HT-29 (cell line): ENCODE measurements at regions not wholly inside any gene's neighbourhood (a gene's known extent, or its start where the extent isn't known, plus 50 kb on each side); places are given as distances from the start of the nearest gene placed in this dataset.
A peak's percentile ranks its signal among the peaks of the same experiment; 100 is the strongest.
"Not testable (repeated sequence)": the region's sequence is repeated elsewhere in the genome, so short reads cannot be mapped to it uniquely, and the experiment has no call there.

Source experiments
- DNase-seq: peaks from one replicate; pipeline ENCODE4 v3.0.0-alpha.2; 2015; ENCODE audit warnings: low spot score

DNA sequence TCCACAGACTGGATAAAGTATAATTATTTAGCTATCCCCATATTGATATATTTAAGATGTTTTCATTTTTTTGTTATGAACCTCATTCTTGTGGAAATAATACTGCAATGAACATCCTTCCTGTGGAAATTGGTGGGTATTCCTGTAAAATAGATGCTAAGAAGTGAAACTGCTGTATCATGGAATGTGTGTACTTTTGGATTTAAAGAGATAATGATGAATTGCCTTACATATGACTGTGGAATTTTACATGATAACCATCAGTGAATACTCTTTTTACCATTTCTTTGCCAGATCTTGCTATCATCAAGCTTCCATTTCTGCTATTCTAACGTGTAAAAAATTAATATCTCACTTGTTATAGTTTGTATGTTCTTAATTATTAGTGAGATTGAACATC, 847.9 kb downstream of the EFNA5 start:
- DNase-seq, result no peak

DNA sequence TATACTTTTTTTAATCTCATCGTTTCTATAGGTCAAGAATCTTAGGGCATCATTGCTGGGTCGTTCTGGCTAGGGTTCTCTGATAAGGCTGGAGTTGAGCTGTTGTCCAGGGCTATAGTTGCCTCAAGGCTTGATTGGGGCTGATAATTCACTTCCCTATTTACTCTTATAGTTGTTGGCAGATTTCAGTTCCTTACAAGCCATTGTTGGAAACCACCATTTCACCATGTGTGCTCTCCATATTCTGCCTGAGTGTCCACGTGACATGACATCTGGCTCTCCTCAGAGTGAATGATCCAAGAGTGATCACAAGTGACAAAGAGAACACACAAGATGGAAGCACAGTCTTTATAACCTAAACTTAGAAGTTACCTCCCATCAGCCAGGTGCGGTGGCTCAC, 852.2 kb downstream of the EFNA5 start:
- no peak for DNase-seq

DNA sequence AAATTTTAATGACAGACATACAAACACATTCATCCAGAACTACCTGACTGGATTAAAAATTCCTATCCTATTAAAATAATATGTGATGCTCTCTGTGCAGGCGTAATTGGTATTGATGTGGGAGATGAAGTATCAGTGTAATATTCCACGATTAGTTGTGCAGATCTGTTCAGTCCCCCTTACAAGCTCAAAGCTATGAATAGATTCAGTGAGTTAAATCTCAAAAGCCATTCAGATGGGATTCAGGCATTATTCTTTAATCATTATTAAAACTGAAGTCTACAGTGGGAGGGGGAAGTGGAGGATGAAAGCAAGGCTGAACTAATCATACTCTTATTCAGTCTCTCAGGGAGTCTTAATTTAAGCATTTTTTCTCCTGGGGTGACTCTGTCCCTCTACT, 855.8 kb downstream of the EFNA5 start:
- DNase-seq, result no peak

DNA sequence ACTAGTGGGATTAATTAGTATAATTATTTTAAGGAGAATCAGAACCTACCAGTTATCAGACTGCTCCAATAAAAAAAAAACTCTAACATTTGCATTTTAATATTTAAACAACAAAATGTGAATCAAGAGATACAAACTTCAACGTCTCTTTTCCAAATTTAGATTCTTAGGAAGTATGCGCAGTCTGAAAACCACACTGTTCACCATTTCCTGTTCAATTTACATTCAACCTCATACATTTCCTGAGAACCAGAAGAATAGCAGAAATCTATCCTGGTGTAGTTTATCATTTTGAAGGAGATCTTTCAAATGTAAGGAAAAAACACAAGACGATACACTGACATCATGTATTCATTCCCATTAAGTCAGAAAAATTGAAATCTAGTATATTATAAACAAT, 869.2 kb downstream of the EFNA5 start:
- no peak for DNase-seq

DNA sequence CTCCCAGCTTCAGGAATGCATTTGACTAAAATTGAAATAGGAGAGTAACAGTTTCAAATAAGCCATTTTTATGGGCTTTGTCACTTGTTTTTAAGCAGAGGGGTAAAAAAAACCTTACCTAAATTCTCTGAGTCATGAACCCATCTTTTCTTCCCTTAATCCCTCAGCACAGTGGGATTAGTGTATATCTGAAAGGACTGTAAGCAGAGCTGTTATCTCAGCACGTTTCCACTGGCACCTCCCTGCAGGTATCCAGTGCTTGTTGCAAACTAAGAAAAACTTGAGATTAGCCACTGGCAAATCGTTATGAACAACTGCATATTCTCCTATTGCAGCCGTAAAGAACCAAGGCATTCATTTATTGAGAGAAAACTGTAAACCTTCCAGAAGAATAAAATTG, 872.7 kb downstream of the EFNA5 start:
- DNase-seq, result no peak

DNA sequence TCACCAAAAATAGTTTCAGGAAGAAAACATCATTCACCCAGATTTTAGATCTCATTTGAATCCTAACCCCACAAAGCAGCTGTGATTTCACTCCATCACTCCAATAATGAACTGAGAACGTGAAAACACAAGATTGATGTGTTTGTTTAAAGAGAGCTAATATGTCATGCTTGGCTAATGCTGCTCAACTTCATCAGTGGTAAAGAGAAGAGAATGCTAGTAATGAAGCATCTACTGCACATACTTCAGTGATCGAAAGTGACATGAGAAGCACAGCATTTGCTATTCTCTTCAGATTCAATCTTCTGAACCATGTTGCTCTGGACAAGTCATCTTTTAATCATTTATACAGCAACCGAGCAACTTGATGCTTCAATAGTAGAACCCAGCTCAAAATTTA, 874.7 kb downstream of the EFNA5 start:
- DNase-seq, result no peak

DNA sequence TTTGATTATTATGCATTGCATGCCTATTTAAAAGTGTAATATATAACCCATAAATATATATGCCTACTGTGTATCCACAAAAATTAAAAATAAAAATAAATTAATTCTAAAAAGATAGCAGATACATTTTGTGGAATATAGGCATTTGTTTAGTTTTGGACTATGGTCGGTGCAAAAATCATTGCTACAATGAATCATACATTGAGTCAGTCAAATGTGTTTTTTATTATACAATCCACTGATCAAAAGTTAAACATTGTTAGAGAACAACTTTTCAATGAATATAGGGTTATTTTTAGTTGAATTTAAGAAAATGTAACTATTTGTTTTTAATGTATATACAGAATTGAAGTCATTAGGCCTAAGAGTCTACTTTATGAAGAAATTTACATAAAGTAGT, 885.9 kb downstream of the EFNA5 start:
- DNase-seq, result no peak

DNA sequence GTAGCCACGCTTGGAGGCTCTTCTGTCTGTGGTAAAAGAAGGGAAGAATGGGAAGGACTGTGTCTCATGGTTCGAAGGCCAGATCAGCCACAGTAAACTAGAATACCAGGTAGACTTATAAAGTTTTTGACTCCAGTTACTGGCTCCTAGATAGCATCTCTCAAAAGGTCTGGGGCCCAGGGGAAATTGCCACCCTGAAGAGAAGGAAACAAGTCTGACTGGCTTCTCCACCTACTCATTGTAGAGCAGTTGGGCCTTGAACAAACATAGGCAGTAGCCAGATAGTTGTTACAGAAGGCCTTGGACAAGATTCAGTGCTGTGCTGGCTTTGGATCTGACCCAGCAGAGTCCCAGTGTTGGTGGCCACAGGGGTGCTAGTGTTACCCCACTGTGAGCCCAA, 890.4 kb downstream of the EFNA5 start:
- DNase-seq, result peak; percentile 19

DNA sequence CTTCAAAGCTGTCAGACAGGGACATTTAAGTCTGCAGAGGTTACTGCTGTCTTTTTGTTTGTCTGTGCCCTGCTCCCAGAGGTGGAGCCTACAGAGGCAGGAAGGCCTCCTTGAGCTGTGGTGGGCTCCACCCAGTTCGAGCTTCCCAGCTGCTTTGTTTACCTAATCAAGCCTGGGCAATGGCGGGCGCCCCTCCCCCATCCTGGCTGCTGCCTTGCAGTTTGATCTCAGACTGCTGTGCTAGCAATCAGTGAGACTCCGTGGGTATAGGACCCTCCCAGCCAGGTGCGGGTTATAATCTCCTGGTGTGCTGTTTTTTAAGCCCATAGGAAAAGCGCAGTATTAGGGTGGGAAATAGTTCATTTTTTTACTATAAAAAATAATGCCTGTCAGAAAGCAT, 894.2 kb downstream of the EFNA5 start:
- not testable (repeated sequence) for DNase-seq

DNA sequence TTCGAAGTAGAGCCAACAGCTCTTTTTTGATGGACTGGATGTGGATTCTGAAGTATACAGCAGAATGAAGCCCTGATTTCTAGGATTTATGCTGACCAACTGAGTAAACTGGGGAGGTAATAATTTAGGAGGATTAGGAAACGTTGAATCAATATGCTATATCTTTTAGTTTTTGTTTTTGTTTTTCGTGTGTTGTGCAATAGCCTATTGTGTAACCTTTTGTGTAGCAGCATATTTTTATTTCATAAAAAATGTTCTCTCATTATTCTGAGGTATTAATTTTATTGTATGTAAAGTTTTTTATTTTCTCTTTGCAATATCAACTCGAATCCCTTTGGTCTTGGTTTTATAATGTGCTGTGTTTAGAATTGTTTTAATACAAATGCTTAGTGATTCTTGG, 902.3 kb downstream of the EFNA5 start:
- DNase-seq, result no peak

DNA sequence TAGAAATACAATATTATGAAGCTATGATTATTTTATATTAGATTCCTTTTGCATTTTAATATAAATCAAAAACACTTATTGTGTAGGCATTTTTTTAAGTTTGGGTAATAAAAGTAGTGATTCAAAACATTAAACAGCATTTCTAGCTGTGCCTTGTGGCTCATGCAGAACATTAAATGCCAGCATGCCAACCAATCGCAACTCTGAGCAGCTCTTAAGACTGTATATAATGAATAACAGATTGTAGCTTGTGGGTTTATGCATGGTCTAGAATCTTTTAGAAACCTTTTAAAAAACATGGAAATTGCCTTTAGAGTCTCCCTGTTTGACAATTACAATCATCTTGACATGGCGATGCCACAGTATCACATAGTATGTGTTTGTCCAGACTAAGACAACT, 903.8 kb downstream of the EFNA5 start:
- no peak for DNase-seq

DNA sequence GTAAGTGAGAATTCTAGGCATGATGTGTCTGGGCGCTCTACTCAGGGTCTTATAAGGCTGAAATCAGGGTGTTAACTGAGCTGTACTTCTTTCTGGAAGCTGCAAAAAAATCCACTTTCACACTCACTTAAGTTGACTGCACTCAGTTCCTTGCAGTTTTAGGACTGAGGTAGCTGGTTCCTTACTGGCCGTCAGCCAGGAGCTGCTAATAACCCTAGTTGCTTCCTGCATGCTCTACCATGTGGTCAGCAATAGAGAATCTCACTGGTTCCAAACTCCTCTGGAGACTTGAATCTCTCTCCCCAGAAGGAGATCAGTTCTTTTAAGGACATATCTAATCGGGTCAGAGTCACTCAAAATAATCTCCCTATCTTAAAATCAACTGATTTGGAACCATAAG, 911.2 kb downstream of the EFNA5 start:
- peak; percentile 72 for DNase-seq

DNA sequence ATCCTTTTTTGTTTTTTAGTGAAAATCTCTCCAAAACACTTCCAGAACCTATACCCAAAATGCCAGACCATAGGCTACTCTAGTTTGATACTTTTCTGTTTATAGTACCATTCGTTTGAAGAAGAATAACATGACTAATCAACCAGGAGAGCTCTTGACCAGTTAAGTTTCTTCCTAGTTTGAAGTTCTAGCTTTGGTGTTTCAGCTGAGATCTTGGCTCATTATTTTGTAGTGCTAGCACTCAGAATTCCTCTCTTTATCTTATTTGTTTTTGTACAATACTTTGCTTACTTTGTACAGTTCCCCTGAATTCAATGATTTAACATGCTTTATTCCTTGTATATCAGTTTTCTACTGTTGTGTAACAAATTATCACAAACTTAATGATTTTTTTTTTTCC, 911.6 kb downstream of the EFNA5 start:
- DNase-seq, result no peak

DNA sequence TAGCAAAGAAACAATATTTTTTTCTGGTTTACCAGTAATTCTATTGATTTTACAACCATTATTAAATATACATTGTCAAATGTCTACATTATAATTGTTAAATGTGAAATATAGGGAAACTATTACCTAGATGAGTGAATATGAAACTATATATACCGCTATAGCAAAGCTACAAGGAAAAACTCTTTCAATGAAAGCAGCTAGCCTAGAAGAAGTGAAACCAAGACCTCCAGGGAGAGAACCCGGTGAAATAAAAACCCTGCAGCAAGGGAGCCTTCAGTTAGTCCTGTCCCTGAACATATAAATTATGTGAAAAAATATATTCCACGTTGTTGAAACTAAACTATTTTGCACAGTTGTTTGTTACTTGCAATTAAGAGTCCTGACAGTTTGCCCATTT, 913.1 kb downstream of the EFNA5 start:
- DNase-seq, result no peak

DNA sequence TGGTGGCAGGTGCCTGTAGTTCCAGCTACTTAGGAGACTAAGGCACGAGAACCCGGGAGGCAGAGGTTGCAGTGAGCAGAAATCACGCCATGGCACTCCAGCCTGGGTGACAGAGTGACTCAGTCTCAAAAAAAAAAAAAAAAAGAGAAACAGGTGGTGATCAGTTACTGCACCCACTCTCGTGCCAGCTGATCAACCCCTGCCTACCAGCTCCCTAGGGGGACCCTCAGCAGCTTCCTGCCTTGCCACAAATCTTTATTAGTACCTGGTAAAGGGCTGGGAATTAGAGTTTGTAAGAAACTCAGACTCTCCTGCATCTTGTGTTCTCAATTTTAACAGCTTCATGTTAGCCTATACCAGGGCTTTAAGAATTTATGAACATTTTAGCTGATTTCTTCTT, 914.9 kb downstream of the EFNA5 start:
- no peak for DNase-seq

DNA sequence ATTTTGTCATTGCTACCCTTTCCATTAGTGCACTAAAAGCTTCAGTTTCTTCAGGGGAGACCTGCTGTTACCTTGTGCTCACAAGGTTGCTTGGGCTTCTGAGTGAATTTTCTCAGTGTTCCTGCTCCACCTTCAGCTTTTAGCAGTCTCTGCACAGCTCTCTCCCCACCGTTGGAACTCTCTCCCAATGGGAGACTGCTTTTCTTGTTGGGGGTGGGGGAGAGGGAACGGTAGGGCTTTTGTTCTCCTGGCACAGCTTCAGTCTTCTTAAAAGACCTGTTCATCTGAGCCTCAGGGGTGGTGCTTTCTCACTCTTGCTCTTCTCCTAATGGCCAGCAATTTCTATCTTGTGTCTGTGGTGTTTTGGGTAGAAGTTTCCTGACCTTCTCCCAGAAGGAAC, 915.7 kb downstream of the EFNA5 start:
- no peak for DNase-seq

DNA sequence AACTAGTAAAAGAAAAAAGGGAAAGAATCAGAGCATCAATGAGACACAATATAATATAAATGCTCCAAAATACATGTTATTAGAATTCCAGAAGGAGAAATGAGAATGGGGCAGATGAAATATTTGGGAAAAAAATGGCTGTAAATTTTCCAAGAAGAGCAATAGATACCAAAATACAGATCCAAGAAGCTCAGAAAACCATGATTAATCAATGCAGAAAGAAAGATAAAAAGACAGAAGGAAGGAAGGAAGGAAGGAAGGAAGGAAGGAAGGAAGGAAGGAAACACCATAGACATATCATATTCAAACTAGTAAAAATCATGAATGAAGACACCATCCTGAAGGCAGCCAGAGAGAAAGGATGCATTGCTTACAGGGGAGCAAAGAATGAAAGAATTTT, 920.9 kb downstream of the EFNA5 start:
- no peak for DNase-seq

DNA sequence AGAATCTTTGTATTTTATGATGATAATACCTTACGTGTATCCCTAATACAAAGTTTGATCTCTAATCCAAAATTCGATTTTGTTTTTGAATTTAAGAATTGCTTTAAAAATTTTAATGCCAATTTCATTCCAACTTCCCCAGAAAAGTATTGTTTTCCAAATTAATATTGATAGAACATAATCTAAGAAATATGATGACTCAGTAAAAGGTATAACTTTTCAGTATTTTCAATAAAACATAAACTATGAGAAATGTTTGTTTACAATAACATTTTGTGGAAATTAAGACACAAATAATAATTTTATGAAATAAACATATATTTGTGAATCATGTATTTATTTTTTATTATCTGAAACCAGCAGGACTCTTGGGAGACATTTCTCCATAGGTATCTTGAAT, 931.6 kb downstream of the EFNA5 start:
- DNase-seq, result no peak

DNA sequence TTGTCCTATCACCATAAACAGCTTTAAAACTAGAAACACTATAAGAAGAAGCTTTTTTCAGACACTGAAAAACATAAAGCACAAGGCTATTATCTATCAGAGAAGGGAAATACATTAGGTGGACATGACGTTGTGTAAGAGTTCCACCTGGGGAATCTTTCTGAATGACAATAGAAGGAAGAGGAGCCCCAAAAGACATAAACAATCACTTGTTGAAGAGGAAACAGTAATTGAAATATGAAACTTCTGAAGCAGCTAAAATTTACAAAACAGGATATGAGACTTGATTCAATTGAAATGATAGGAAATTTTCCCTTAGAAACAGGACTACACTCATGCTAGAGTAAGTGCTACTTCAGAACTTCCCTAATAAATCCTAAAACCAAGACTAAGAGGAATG, 933.6 kb downstream of the EFNA5 start:
- DNase-seq, result no peak

DNA sequence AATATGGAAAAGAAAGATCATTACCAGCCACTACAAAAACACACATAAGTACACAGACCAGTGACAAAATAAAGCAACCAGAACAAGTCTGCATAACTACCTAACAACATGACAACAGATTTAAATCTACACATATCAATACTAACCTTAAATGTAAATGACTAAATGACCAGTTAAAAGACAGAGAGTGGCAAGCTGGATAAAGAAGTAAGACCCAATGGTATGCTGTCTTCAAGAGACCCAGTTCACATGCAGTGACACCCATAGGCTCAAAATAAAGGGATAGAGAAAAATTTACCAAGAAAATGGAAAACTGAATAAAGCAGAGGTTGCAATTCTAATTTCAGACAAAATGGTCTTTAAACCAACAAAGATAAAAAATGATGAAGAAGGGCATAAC, 938.1 kb downstream of the EFNA5 start:
- DNase-seq, result no peak

DNA sequence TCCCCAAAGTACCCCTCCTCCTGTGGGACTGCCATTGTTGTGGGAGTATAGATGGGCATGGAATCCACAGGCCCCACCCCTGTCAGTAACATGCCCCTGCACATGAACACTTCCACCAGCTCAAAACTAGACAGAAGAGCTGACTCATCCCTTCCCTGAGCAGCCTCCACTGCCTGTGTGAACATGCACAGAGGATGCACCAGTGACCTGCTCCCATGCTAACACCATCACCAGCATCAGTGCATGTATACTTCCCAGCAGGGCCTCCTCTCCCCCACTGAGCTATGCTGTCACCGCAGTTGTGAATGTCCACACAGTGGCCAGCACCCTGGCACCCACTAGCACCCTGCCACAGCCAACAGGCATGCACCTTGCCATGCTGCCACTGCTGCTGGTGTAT, 939.8 kb downstream of the EFNA5 start:
- no peak for DNase-seq

DNA sequence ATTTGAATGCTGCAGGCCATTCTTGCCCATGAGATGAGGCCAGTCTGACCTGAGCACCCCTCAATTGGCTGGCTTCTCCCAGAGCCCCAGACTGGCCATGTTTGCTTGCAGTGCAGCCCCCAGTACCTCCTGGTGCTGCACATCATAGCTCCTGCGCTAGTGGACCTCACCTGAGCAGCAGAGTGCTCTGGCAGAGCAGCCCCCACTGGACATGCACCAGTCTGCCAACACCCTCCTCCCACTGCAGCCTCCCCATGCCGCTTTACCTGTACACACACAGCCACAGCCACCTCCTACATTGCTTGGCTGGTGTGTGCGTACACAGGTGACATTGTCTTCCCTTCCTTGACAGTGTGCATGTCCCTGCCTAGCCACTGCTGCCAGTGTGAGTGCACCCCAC, 940.2 kb downstream of the EFNA5 start:
- DNase-seq, result no peak

DNA sequence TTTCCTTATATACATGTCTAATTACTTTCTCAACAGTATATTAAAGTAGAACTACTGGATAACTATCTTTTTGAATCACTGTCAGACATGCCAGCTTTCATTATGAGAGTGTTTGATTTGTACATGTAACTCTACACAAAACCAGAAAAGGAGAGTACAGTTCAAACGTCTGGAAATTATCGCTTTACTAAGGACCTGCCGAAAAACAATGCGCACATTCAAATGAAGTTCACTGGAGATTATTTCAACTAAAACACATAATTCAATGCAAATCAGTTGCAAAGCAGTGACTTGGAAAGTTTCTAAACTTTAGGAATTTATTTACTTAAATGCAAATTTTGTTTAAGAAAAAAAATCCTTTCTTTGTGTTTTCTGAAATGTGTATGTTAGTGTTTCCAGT, 942.5 kb downstream of the EFNA5 start:
- no peak for DNase-seq

DNA sequence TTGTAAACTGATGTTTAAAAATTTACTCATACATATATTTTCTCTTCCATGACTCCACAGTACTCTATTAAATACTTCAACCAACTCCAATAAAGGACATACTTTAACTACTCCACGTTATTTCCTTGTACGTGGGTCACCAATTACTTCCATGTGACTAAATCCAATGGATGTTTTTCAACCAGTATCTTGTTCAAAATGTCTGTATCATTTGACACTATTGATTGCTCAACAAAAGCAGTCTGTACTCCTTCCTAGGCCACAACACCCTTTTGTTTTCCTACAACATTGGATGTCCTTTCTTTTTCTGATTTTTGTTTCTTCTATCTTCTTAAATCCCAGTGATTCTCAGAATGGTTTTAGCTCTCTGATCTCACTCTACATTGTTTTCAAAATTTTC, 943.7 kb downstream of the EFNA5 start:
- DNase-seq, result no peak

DNA sequence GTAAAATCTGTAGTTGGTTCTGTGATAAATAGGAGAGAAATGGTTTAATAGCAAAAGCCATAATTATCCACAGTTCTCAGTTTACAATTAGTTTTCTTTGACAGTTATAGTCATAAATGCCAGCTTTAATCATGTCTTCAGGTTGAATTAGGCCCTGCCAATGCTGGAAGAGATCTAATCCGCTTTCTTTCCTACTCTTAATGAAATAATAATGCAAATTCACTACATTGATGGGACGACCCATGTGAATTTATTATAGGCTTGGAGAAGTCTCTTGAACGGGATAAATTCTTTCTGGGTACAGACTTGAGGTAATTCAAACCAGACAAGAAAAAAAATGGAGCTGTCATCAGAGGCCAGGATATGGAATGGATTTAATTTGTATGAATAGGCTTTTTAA, 950.4 kb downstream of the EFNA5 start:
- DNase-seq, result no peak
